Right lobe of liver (tissue), 6 donors: ENCODE measurements at regions not wholly inside any gene's neighbourhood (a gene's known extent, or its start where the extent isn't known, plus 50 kb on each side); places are given as distances from the start of the nearest gene placed in this dataset.

Source experiments
- ATAC-seq, 4 donors: fragments of 200-7000 bp; cut with Tn5 transposase; one replicate each; pipeline ENCODE4 v1.9.1; 2020; ENCODE audit warnings: mild to moderate bottlenecking in 4 of 4, moderate library complexity in 4 of 4
- DNase-seq, 3 donors: peaks; one replicate each; pipeline ENCODE4 v3.0.0-alpha.2; 2020
- H3K27ac ChIP-seq, 3 donors: fragments of 200-600 bp; one replicate each; pipeline ENCODE4 v1.8.0; 2022
- H3K27me3 ChIP-seq, 2 donors: fragments of 200-600 bp; one replicate each; pipeline ENCODE4 v1.8.0; 2022
- H3K36me3 ChIP-seq, 4 donors: fragments of 200-600 bp; sonication (generic) in 1 of 4; one replicate each; pipeline versions ENCODE4 v1.5.1 to v1.8.0; 2017 to 2022; ENCODE audit warnings: control low read depth in 1 of 4
- H3K4me1 ChIP-seq, 4 donors: fragments of 200-600 bp; sonication (generic) in 1 of 4; one replicate each; pipeline versions ENCODE4 v1.5.1 to v1.8.0; 2017 to 2022; ENCODE audit warnings: control low read depth in 1 of 4
- H3K4me3 ChIP-seq, 3 donors: fragments of 200-600 bp; one replicate each; pipeline ENCODE4 v1.8.0; 2022
- H3K9me3 ChIP-seq, 4 donors: fragments of 200-600 bp; sonication (generic) in 1 of 4; one replicate each; pipeline versions ENCODE4 v1.5.1 to v1.8.0; 2017 to 2022; ENCODE audit warnings: control low read depth in 1 of 4
- POLR2A ChIP-seq: fragments of 450-650 bp; IDR thresholded peaks from one replicate; pipeline ENCODE4 v1.6.1; 2017; ENCODE audit warnings: antibody characterized with exemption, mild to moderate bottlenecking
- WGBS: methylation state at CpG from one replicate; pipeline ENCODE4 v1.1.6; 2018; ENCODE audit warnings: low coverage, low lambda C conversion rate; ENCODE audit not compliant: insufficient coverage; ENCODE audit errors: missing lambda C conversion rate; 5-methylcytosine and 5-hydroxymethylcytosine counted together
- intact Hi-C, 2 donors: fragments of 100-400 bp; cut with DNase I; formaldehyde crosslinking; loops; one replicate each; pipeline versions ENCODE4 v1.11.2 to v1.14.1; 2022
- TF ChIP-seq, protein P1 (sequence below), 4 donors: fragments of 200-600 bp in 3 of 4; fragments of 450-650 bp in 1 of 4; IDR thresholded peaks; one replicate each; pipeline versions ENCODE4 v1.5.1 to v1.8.0; 2016 to 2022; ENCODE audit warnings: antibody characterized with exemption in 4 of 4, mild to moderate bottlenecking in 2 of 4
- donor health status: DM: no; HTN: yes; CAD: no.
- donor health status: DM: no; HTN: no; CAD: no.
- donor health status: DM: no; HTN: no; CAD: no.
- donor health status: DM: no; HTN: yes; CAD: no.
- donor health status: DM: no; HTN: yes; CAD: no.

DNA sequence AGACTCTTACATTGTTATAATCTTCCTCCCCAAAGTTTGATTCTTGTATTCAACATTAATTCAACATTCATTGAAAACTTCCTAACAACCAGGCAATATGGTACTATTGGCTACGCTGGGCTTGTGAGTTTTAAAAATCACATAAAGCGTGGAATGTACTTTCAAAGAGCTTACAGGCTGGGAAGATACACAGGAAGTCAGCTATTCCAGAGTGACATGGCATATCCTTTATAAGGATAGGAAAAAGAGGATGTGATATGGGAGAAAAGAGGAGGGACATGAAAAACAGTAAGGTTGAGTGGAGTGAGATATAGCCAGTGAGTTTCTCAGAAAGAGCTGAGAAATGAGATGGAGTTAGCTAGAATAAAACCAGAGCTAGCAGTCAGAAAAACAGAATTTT lies 103.6 kb upstream of the ATF7IP start:
- no peak overlapping the region for H3K4me3 ChIP-seq
- no peaks in the 10 kb centered on the region for H3K9me3 ChIP-seq
- no peak for TF ChIP-seq POLR2A
- TF ChIP-seq, protein P1, sequence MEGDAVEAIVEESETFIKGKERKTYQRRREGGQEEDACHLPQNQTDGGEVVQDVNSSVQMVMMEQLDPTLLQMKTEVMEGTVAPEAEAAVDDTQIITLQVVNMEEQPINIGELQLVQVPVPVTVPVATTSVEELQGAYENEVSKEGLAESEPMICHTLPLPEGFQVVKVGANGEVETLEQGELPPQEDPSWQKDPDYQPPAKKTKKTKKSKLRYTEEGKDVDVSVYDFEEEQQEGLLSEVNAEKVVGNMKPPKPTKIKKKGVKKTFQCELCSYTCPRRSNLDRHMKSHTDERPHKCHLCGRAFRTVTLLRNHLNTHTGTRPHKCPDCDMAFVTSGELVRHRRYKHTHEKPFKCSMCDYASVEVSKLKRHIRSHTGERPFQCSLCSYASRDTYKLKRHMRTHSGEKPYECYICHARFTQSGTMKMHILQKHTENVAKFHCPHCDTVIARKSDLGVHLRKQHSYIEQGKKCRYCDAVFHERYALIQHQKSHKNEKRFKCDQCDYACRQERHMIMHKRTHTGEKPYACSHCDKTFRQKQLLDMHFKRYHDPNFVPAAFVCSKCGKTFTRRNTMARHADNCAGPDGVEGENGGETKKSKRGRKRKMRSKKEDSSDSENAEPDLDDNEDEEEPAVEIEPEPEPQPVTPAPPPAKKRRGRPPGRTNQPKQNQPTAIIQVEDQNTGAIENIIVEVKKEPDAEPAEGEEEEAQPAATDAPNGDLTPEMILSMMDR (IDR thresholded peaks at IDR 0.05) = no peak
- H3K4me1 ChIP-seq = peaks cover 0 to 13% (median 8%) of the 10 kb centered on the region in 4 donors
- intact Hi-C loops = no loop called here
- H3K36me3 ChIP-seq = no peaks in the 10 kb centered on the region
- no peaks in the 10 kb centered on the region for H3K27me3 ChIP-seq
- WGBS = 75% methylated on average over 2 of the region's 2 CpGs
- DNase-seq (no peak), ATAC-seq (no peak)
- peak overlapping the region in 1 of 3 donors; percentile 56 for H3K27ac ChIP-seq

GRCh38 chr12:14262771-14263511 lies 102.5 kb upstream of the ATF7IP start:
- intact Hi-C loops = no loop called here
- H3K9me3 ChIP-seq = no peaks in the 10 kb centered on the region
- no peak overlapping the region for H3K4me3 ChIP-seq
- ATAC-seq (no peak), DNase-seq (no peak)
- H3K4me1 ChIP-seq = peaks cover 0 to 8% (median 3%) of the 10 kb centered on the region in 4 donors
- no peak overlapping the region for H3K27ac ChIP-seq
- no peaks in the 10 kb centered on the region for H3K27me3 ChIP-seq
- WGBS = 72% methylated on average over 6 of the region's 7 CpGs
- H3K36me3 ChIP-seq = no peaks in the 10 kb centered on the region
- TF ChIP-seq POLR2A = no peak
- TF ChIP-seq, protein P1 (IDR thresholded peaks at IDR 0.05) = no peak

- Histone ChIP-seq H3K36me3 (no peaks in the 10 kb centered on the region), H3K4me1 (peaks cover 0 to under 1% (median 0%) of the 10 kb centered on the region in 4 donors), H3K27me3 (no peaks in the 10 kb centered on the region), H3K9me3 (no peaks in the 10 kb centered on the region), H3K27ac (no peak overlapping the region), H3K4me3 (no peak overlapping the region)
- ATAC-seq = no peak
- 100% methylated on average over 3 of the region's 3 CpGs for WGBS
- no peak for DNase-seq
- intact Hi-C loops = no loop called here
- TF ChIP-seq POLR2A = no peak
- TF ChIP-seq, protein P1 (IDR thresholded peaks at IDR 0.05) = no peak
Measured at GRCh38 chr12:14263742-14264141, 101.7 kb upstream of the ATF7IP start.

- ATAC-seq (no peak), DNase-seq (no peak)
- TF ChIP-seq, protein P1 (IDR thresholded peaks at IDR 0.05) = no peak
- TF ChIP-seq POLR2A = no peak
- Histone ChIP-seq H3K4me3 (no peak overlapping the region), H3K36me3 (no peaks in the 10 kb centered on the region), H3K4me1 (no peaks in the 10 kb centered on the region), H3K9me3 (no peaks in the 10 kb centered on the region), H3K27ac (no peak overlapping the region), H3K27me3 (no peaks in the 10 kb centered on the region)
- intact Hi-C loops = no loop called here
- WGBS = 58% methylated on average over 2 of the region's 2 CpGs
Measured at GRCh38 chr12:14264316-14264715, 101.2 kb upstream of the ATF7IP start.
